GM23248 (cell line): ENCODE measurements at regions not wholly inside any gene's neighbourhood (a gene's known extent, or its start where the extent isn't known, plus 50 kb on each side); places are given as distances from the start of the nearest gene placed in this dataset.

Experiments
- EZH2 ChIP-seq: fragments of 200-600 bp; sonication (generic); IDR thresholded peaks from 2 replicates; pipeline ENCODE4 v1.6.1; 2018; ENCODE audit warnings: antibody characterized with exemption, mild to moderate bottlenecking; ENCODE audit not compliant: insufficient read depth, poor library complexity, severe bottlenecking
- EZH2phosphoT487 ChIP-seq: fragments of 200-600 bp; sonication (generic); IDR thresholded peaks from 2 replicates; pipeline ENCODE4 v1.6.1; 2018; ENCODE audit warnings: antibody characterized with exemption, moderate library complexity, mild to moderate bottlenecking, low read depth; ENCODE audit not compliant: insufficient read depth

- no peak for TF ChIP-seq EZH2phosphoT487
- TF ChIP-seq EZH2: no peak
These were observed 59.5 kb upstream of the SUCLG2 start for GRCh38 chr3:67713764-67714469.
